Skeletal muscle tissue (tissue), 4 donors: ENCODE measurements at regions not wholly inside any gene's neighbourhood (a gene's known extent, or its start where the extent isn't known, plus 50 kb on each side); places are given as distances from the start of the nearest gene placed in this dataset. TPM values are rescaled to one million over a fixed set of nuclear protein-coding genes. Genes with fewer than 3 reads are reported as not detected.
"Not testable (repeated sequence)": the region's sequence is repeated elsewhere in the genome, so short reads cannot be mapped to it uniquely, and the experiment has no call there.

Source experiments
- H3K27ac ChIP-seq: one replicate; pipeline ENCODE4 v1.7.0; 2013; ENCODE audit warnings: mild to moderate bottlenecking, low read depth, low read length, inconsistent platforms
- H3K27me3 ChIP-seq, 3 donors: one replicate each; pipeline ENCODE4 v1.7.0; 2013; ENCODE audit warnings: low read length in 3 of 3; ENCODE audit not compliant: control insufficient read depth in 3 of 3, insufficient read depth in 3 of 3
- H3K36me3 ChIP-seq, 3 donors: one replicate each; pipeline ENCODE4 v1.7.0; 2013; ENCODE audit warnings: low read length in 3 of 3; ENCODE audit not compliant: control insufficient read depth in 3 of 3, insufficient read depth in 3 of 3
- H3K4me1 ChIP-seq, 3 donors: one replicate each; pipeline ENCODE4 v1.7.0; 2013; ENCODE audit warnings: low read length in 3 of 3, mild to moderate bottlenecking in 3 of 3; ENCODE audit not compliant: control insufficient read depth in 3 of 3, insufficient read depth in 3 of 3
- H3K4me3 ChIP-seq, 3 donors: one replicate each; pipeline ENCODE4 v1.7.0; 2013; ENCODE audit warnings: low read length in 3 of 3
- H3K9ac ChIP-seq, 3 donors: one replicate each; pipeline ENCODE4 v1.7.0; 2013; ENCODE audit warnings: low read length in 3 of 3, mild to moderate bottlenecking in 3 of 3, moderate library complexity in 2 of 3, low read depth in 1 of 3
- H3K9me3 ChIP-seq, 3 donors: one replicate each; pipeline ENCODE4 v1.7.0; 2013; ENCODE audit warnings: low read length in 3 of 3; ENCODE audit not compliant: control insufficient read depth in 3 of 3
- small RNA-seq: library from RNA; depleted of rRNA; stranded (forward); fragments of <200 nt; gene quantifications from one replicate; pipeline ENCODE3, GENCODE V24; 2014
- donor health status: Osteomylitis.

- H3K36me3 ChIP-seq, H3K4me1 ChIP-seq: not testable (repeated sequence)
Observed at GRCh38 chr4:4959344-4960074, 59.7 kb downstream of the CYTL1 start.

DNA sequence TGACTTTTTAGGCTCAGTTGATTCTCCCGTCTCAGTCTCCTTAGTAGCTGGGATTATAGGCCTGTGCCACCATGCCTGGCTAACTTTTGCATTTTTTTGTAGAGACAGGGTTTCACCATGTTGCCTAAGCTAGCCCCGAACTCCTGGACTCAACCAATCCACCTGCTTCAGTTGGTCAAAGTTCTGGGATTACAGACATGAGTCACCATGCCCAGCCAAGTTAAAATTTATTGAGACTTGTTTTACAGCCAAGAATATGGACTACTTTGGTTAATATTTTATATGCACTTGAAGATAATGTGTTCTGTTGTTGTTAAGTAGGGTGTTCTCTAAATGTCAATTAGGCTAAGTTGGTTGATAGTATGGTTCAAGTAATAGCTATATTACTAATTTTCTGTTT, 58.7 kb downstream of the CYTL1 start:
- no peak overlapping the region for H3K4me3 ChIP-seq
- H3K27me3 ChIP-seq = no peaks in the 10 kb centered on the region
- no peak overlapping the region for H3K27ac ChIP-seq
- peaks cover 0 to 7% (median 4%) of the 10 kb centered on the region in 3 donors for H3K9me3 ChIP-seq
- H3K9ac ChIP-seq = no peak overlapping the region
- no peaks in the 10 kb centered on the region for H3K36me3 ChIP-seq
- H3K4me1 ChIP-seq = no peaks in the 10 kb centered on the region

More at GRCh38 chr4:4959344-4960074, 59.7 kb downstream of the CYTL1 start:
- not testable (repeated sequence) for H3K4me3 ChIP-seq, H3K9me3 ChIP-seq, H3K27ac ChIP-seq, H3K9ac ChIP-seq, H3K27me3 ChIP-seq

DNA sequence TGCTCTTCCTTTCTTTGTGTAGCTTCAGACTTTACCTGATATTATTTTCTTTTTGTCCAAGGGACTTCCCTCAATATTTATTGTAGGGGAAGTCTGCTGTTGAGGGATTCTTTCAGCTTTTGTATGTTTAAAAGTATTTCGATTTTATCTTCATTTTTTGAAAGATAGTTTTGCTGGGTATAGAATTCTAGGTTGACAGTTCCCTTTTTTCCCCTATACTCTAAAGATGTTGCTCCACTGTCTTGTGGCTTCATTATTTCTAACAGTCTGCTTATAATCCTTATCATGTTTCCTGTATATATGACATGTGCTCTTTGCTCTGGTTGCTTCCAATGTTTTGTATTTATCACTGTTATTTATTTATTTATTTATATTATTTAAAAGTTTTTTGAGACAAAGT, 57.3 kb downstream of the CYTL1 start:
- Histone ChIP-seq H3K27me3 (no peaks in the 10 kb centered on the region), H3K4me3 (no peak overlapping the region), H3K36me3 (no peaks in the 10 kb centered on the region), H3K9me3 (peaks cover 0 to 7% (median 4%) of the 10 kb centered on the region in 3 donors), H3K9ac (no peak overlapping the region), H3K4me1 (no peaks in the 10 kb centered on the region), H3K27ac (no peak overlapping the region)

DNA sequence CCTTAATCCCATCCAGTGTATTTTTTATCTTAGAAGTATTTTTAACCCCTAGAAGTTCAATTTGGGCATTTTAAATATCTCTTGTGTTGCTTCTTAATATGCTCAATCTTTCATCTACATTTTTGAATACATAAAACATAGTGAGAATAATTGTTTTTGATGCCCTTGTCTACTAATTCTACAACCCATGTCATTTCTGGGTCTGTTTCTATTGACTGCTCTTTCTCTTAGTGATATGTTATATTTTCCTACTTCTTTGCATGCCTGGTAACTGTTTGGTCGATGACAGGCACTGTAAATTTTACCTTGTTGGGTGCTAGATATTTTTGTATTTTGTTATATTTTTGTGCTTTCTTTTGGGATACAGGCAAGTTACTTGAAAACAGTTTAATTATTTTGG, 56.3 kb downstream of the CYTL1 start:
- Histone ChIP-seq H3K27ac (no peak overlapping the region), H3K9ac (no peak overlapping the region), H3K27me3 (no peaks in the 10 kb centered on the region), H3K36me3 (no peaks in the 10 kb centered on the region), H3K9me3 (peaks cover 0 to 7% (median 4%) of the 10 kb centered on the region in 3 donors), H3K4me1 (no peaks in the 10 kb centered on the region), H3K4me3 (no peak overlapping the region)

Small RNA genes lying in the stretch of these regions (small RNA-seq; reads per million reads assigned to genes)
- not detected for gene RN7SKP113
